Central memory CD4-positive, alpha-beta T cell (primary cell): ENCODE measurements at regions not wholly inside any gene's neighbourhood (a gene's known extent, or its start where the extent isn't known, plus 50 kb on each side); places are given as distances from the start of the nearest gene placed in this dataset.
"Not testable (repeated sequence)": the region's sequence is repeated elsewhere in the genome, so short reads cannot be mapped to it uniquely, and the experiment has no call there.

Source experiments
- DNase-seq: peaks from one replicate; pipeline ENCODE4 v3.0.0; 2022

- no peak for DNase-seq
Observed at GRCh38 chr1:221989741-221990140, 247.9 kb upstream of the DUSP10 start.

GRCh38 chr1:221988829-221989228 is 246.9 kb upstream of the DUSP10 start:
- DNase-seq: no peak

GRCh38 chr1:221987860-221988520 is 246.1 kb upstream of the DUSP10 start:
- no peak for DNase-seq

GRCh38 chr1:221983444-221983843 is 241.6 kb upstream of the DUSP10 start:
- DNase-seq: no peak

- DNase-seq: no peak
Observed at GRCh38 chr1:221981461-221981860, 239.6 kb upstream of the DUSP10 start.

GRCh38 chr1:221979444-221980032 is 237.6 kb upstream of the DUSP10 start:
- DNase-seq: no peak

- DNase-seq: not testable (repeated sequence)
Observed at GRCh38 chr1:221978631-221979334, 236.9 kb upstream of the DUSP10 start.

GRCh38 chr1:221973787-221974186 is 231.9 kb upstream of the DUSP10 start:
- DNase-seq: not testable (repeated sequence)

- no peak for DNase-seq
Observed at GRCh38 chr1:221972276-221973235, 230.7 kb upstream of the DUSP10 start.

- not testable (repeated sequence) for DNase-seq
Observed at GRCh38 chr1:221971035-221971434, 229.1 kb upstream of the DUSP10 start.

- DNase-seq: not testable (repeated sequence)
Observed at GRCh38 chr1:221969298-221969858, 227.5 kb upstream of the DUSP10 start.

GRCh38 chr1:221967538-221967937 is 225.6 kb upstream of the DUSP10 start:
- not testable (repeated sequence) for DNase-seq

GRCh38 chr1:221966888-221967287 is 225.0 kb upstream of the DUSP10 start:
- DNase-seq: not testable (repeated sequence)

GRCh38 chr1:221965891-221966290 is 224.0 kb upstream of the DUSP10 start:
- DNase-seq: not testable (repeated sequence)

GRCh38 chr1:221965252-221965651 is 223.4 kb upstream of the DUSP10 start:
- no peak for DNase-seq

- DNase-seq: no peak
Observed at GRCh38 chr1:221963742-221964141, 221.9 kb upstream of the DUSP10 start.

GRCh38 chr1:221962385-221962784 is 220.5 kb upstream of the DUSP10 start:
- DNase-seq: no peak

GRCh38 chr1:221961532-221962292 is 219.8 kb upstream of the DUSP10 start:
- DNase-seq: peak; percentile 1

- DNase-seq: not testable (repeated sequence)
Observed at GRCh38 chr1:221958161-221958562, 216.3 kb upstream of the DUSP10 start.

- DNase-seq: not testable (repeated sequence)
Observed at GRCh38 chr1:221957350-221957749, 215.5 kb upstream of the DUSP10 start.

- DNase-seq: no peak
Observed at GRCh38 chr1:221949996-221950395, 208.1 kb upstream of the DUSP10 start.

- no peak for DNase-seq
Observed at GRCh38 chr1:221948459-221948858, 206.6 kb upstream of the DUSP10 start.
